CD14-positive monocyte (primary cell): ENCODE measurements at regions not wholly inside any gene's neighbourhood (a gene's known extent, or its start where the extent isn't known, plus 50 kb on each side); places are given as distances from the start of the nearest gene placed in this dataset.

ENCODE experiments used
- DNase-seq, 3 donors: peaks; one replicate each; pipeline ENCODE4 v3.0.0-alpha.2; 2011 to 2022
- H2AFZ ChIP-seq: 2 replicates; pipeline ENCODE4 v1.6.0; 2012; ENCODE audit warnings: mild to moderate bottlenecking, low read depth, low read length, inconsistent platforms; ENCODE audit not compliant: insufficient read depth, poor library complexity, severe bottlenecking
- H3K27ac ChIP-seq, 2 donors: 1 replicate in 1 of 2; 2 replicates in 1 of 2; pipeline ENCODE4 v1.5.1; 2012 to 2013; ENCODE audit warnings: low read length in 2 of 2, control low read depth in 1 of 2, inconsistent platforms in 1 of 2, low read depth in 1 of 2, mild to moderate bottlenecking in 1 of 2
- H3K27me3 ChIP-seq, 2 donors: one replicate each; pipeline versions ENCODE4 v1.6.0 to v1.6.1; 2011 to 2013; ENCODE audit warnings: low read length in 2 of 2; ENCODE audit not compliant: control insufficient read depth in 2 of 2, insufficient read depth in 2 of 2
- H3K36me3 ChIP-seq, 2 donors: replicated peaks in 1 of 2; 1 replicate in 1 of 2; 2 replicates in 1 of 2; pipeline versions ENCODE4 v1.5.1 to v1.6.1; 2012 to 2013; ENCODE audit warnings: low read length in 2 of 2, control low read depth in 1 of 2, inconsistent platforms in 1 of 2, mild to moderate bottlenecking in 1 of 2; ENCODE audit not compliant: insufficient read depth in 2 of 2, control insufficient read depth in 1 of 2
- H3K4me1 ChIP-seq, 2 donors: 1 replicate in 1 of 2; 2 replicates in 1 of 2; pipeline versions ENCODE4 v1.5.1 to v1.6.1; 2012 to 2013; ENCODE audit warnings: low read length in 2 of 2, control low read depth in 1 of 2, inconsistent platforms in 1 of 2, mild to moderate bottlenecking in 1 of 2, moderate library complexity in 1 of 2; ENCODE audit not compliant: insufficient read depth in 2 of 2, control insufficient read depth in 1 of 2
- H3K4me2 ChIP-seq: replicated peaks from 2 replicates; pipeline ENCODE3; 2012; ENCODE audit warnings: low read length, moderate library complexity, mild to moderate bottlenecking; ENCODE audit not compliant: poor library complexity, severe bottlenecking; ENCODE audit errors: extremely low read depth
- H3K4me3 ChIP-seq, 3 experiments: fragments of 200-600 bp in 1 of 3; sonication (generic) in 1 of 3; replicated peaks in 1 of 3; 1 replicate in 2 of 3; 2 replicates in 1 of 3; pipeline ENCODE4 v1.5.1; 2011 to 2013; ENCODE audit warnings: low read length in 3 of 3, mild to moderate bottlenecking in 3 of 3, control low read depth in 2 of 3, low read depth in 2 of 3, inconsistent platforms in 1 of 3, moderate library complexity in 1 of 3
- H3K79me2 ChIP-seq: 2 replicates; pipeline ENCODE4 v1.6.0; 2012; ENCODE audit warnings: mild to moderate bottlenecking, control low read depth, inconsistent platforms, low read length, moderate library complexity; ENCODE audit not compliant: insufficient read depth
- H3K9ac ChIP-seq: 2 replicates; pipeline ENCODE4 v1.6.0; 2017; ENCODE audit warnings: low read length, mild to moderate bottlenecking; ENCODE audit not compliant: insufficient read depth, poor library complexity, severe bottlenecking
- H3K9me3 ChIP-seq, 2 donors: replicated peaks in 1 of 2; 1 replicate in 1 of 2; 2 replicates in 1 of 2; pipeline versions ENCODE4 v1.5.1 to v1.6.1; 2012 to 2013; ENCODE audit warnings: low read length in 2 of 2, control low read depth in 1 of 2; ENCODE audit not compliant: control insufficient read depth in 1 of 2, insufficient read depth in 1 of 2
- H4K20me1 ChIP-seq: 2 replicates; pipeline ENCODE4 v1.6.0; 2012; ENCODE audit warnings: mild to moderate bottlenecking, low read length, control low read depth, moderate library complexity; ENCODE audit not compliant: insufficient read depth
- H3K27ac Mint-ChIP-seq, 7 donors: one replicate each; pipeline ENCODE4 v1.8.0; 2020; ENCODE audit warnings: mild to moderate bottlenecking in 7 of 7, mixed read lengths in 7 of 7, moderate library complexity in 6 of 7, inconsistent platforms in 2 of 7
- H3K27me3 Mint-ChIP-seq, 3 donors: one replicate each; pipeline ENCODE4 v1.8.0; 2021 to 2022; ENCODE audit warnings: low read depth in 3 of 3, mild to moderate bottlenecking in 3 of 3, mixed read lengths in 3 of 3, moderate library complexity in 3 of 3, inconsistent platforms in 1 of 3
- H3K36me3 Mint-ChIP-seq, 2 donors: one replicate each; pipeline ENCODE4 v1.8.0; 2020; ENCODE audit warnings: mixed read lengths in 2 of 2, inconsistent platforms in 1 of 2, mild to moderate bottlenecking in 1 of 2
- H3K4me1 Mint-ChIP-seq: one replicate; pipeline ENCODE4 v1.8.0; 2020; ENCODE audit warnings: mild to moderate bottlenecking, mixed read lengths
- H3K4me3 Mint-ChIP-seq, 2 donors: one replicate each; pipeline ENCODE4 v1.8.0; 2020; ENCODE audit warnings: mild to moderate bottlenecking in 2 of 2, mixed read lengths in 2 of 2, moderate library complexity in 1 of 2
- H3K9me3 Mint-ChIP-seq, 7 donors: one replicate each; pipeline ENCODE4 v1.8.0; 2020 to 2022; ENCODE audit warnings: mixed read lengths in 7 of 7, mild to moderate bottlenecking in 6 of 7, moderate library complexity in 6 of 7, inconsistent platforms in 2 of 7
- WGBS: methylation state at CpG from one replicate; pipeline ENCODE4 v1.1.5; 2013; ENCODE audit warnings: missing lambda C conversion rate; ENCODE audit not compliant: insufficient coverage; 5-methylcytosine and 5-hydroxymethylcytosine counted together
- intact Hi-C, 2 donors: fragments of 100-400 bp; cut with micrococcal nuclease; formaldehyde crosslinking; loops; one replicate each; pipeline versions ENCODE4 v1.15.0 to v1.15.1; 2023
- TF ChIP-seq, protein P1 (sequence below): fragments of 200-600 bp; IDR thresholded peaks from one replicate; pipeline ENCODE4 v1.8.0; 2022; ENCODE audit warnings: antibody characterized with exemption, mild to moderate bottlenecking

DNA sequence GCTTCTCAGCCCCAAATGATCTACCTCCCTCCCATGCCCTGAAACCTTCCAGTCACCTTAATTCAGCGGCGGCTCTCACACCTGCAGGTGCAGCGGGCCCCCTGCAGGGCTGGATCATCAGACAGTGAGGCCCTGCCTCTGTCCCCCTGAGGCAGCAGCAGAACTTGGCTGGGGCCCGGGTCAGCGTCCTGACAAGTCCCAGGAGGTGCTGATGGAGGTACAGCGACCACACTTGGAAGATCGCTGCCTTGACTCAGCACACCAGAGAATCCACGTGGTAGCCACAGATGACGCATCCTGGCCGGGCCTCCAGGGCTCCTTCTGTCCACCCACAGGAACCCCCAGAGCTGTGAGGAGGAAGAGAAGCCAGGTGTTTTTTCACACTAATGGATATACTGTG is 116.4 kb upstream of the THBS2 start:
- peaks cover 0 to 4% (median 0%) of the 10 kb centered on the region in 3 donors for H3K27me3 Mint-ChIP-seq
- no peak overlapping the region for H3K27ac Mint-ChIP-seq
- TF ChIP-seq, protein P1, sequence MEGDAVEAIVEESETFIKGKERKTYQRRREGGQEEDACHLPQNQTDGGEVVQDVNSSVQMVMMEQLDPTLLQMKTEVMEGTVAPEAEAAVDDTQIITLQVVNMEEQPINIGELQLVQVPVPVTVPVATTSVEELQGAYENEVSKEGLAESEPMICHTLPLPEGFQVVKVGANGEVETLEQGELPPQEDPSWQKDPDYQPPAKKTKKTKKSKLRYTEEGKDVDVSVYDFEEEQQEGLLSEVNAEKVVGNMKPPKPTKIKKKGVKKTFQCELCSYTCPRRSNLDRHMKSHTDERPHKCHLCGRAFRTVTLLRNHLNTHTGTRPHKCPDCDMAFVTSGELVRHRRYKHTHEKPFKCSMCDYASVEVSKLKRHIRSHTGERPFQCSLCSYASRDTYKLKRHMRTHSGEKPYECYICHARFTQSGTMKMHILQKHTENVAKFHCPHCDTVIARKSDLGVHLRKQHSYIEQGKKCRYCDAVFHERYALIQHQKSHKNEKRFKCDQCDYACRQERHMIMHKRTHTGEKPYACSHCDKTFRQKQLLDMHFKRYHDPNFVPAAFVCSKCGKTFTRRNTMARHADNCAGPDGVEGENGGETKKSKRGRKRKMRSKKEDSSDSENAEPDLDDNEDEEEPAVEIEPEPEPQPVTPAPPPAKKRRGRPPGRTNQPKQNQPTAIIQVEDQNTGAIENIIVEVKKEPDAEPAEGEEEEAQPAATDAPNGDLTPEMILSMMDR: no peak
- H3K4me2 ChIP-seq: no peak overlapping the region
- H3K36me3 ChIP-seq: no peaks in the 10 kb centered on the region
- peaks cover 1% of the 10 kb centered on the region for H3K4me1 Mint-ChIP-seq
- H3K4me3 Mint-ChIP-seq: no peak overlapping the region
- H2AFZ ChIP-seq: no peak overlapping the region
- peaks cover 7 to 14% of the 10 kb centered on the region in 2 donors for H3K9me3 ChIP-seq
- H3K27ac ChIP-seq: no peak overlapping the region
- WGBS: 94% methylated on average over 7 of the region's 10 CpGs
- H3K4me3 ChIP-seq: no peak overlapping the region
- no peak overlapping the region for H3K9ac ChIP-seq
- intact Hi-C loops: no loop called here
- H3K79me2 ChIP-seq: no peaks in the 10 kb centered on the region
- DNase-seq: no peak
- H3K27me3 ChIP-seq: no peaks in the 10 kb centered on the region
- no peaks in the 10 kb centered on the region for H3K4me1 ChIP-seq
- H3K9me3 Mint-ChIP-seq: peaks cover 0 to 10% (median 6%) of the 10 kb centered on the region in 7 donors
- H3K36me3 Mint-ChIP-seq: no peaks in the 10 kb centered on the region
- no peaks in the 10 kb centered on the region for H4K20me1 ChIP-seq

DNA sequence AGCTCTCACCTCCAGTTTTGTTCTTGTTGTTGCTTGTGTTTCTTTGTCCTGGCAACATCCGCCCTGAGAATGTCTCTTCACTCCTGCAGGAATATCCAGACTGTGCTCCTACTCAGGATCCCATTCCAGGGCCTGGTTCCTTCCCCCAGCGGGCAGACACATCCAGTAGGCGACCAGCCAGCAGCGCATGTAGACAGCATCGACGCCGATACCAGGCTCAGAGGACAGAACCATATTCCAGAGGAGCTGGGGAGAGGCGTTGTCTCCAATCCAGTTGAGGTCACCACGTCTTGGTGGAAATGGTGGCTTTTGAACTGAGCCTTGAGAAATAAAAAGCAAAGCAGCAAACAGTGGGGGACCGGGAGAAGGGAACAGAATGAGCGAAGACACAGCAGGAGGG is 114.6 kb upstream of the THBS2 start:
- Mint-ChIP-seq H3K36me3 (no peaks in the 10 kb centered on the region), H3K4me1 (peaks cover 1% of the 10 kb centered on the region), H3K4me3 (no peak overlapping the region), H3K27ac (no peak overlapping the region), H3K27me3 (peaks cover 0 to 4% (median 0%) of the 10 kb centered on the region in 3 donors), H3K9me3 (peaks cover 0 to 6% (median 3%) of the 10 kb centered on the region in 7 donors)
- 94% methylated on average over 11 of the region's 11 CpGs for WGBS
- Histone ChIP-seq H3K4me2 (no peak overlapping the region), H3K27ac (no peak overlapping the region), H2AFZ (no peak overlapping the region), H3K27me3 (no peaks in the 10 kb centered on the region), H3K4me3 (no peak overlapping the region), H3K9me3 (peaks cover 7 to 13% of the 10 kb centered on the region in 2 donors), H3K79me2 (no peaks in the 10 kb centered on the region), H3K4me1 (no peaks in the 10 kb centered on the region), H4K20me1 (no peaks in the 10 kb centered on the region), H3K36me3 (no peaks in the 10 kb centered on the region), H3K9ac (no peak overlapping the region)
- intact Hi-C loops: no loop called here
- TF ChIP-seq, protein P1: no peak
- no peak for DNase-seq
